BLaER1 (cell line): ENCODE measurements at regions not wholly inside any gene's neighbourhood (a gene's known extent, or its start where the extent isn't known, plus 50 kb on each side); places are given as distances from the start of the nearest gene placed in this dataset.
A peak's percentile ranks its signal among the peaks of the same experiment; 100 is the strongest.

Experiments used
- H3K27ac ChIP-seq: shearing (Covaris generic); formaldehyde crosslinking; 2 replicates; pipeline ENCODE4 v1.8.1; 2022
- H3K27me3 ChIP-seq: shearing (Covaris generic); formaldehyde crosslinking; 2 replicates; pipeline ENCODE4 v1.8.1; 2022
- H3K36me3 ChIP-seq: shearing (Covaris generic); formaldehyde crosslinking; 2 replicates; pipeline ENCODE4 v1.8.1; 2022
- H3K4me1 ChIP-seq: shearing (Covaris generic); formaldehyde crosslinking; 2 replicates; pipeline ENCODE4 v1.8.1; 2022
- H3K4me2 ChIP-seq: shearing (Covaris generic); formaldehyde crosslinking; 2 replicates; pipeline ENCODE4 v1.8.1; 2022
- H3K4me3 ChIP-seq: shearing (Covaris generic); formaldehyde crosslinking; 2 replicates; pipeline ENCODE4 v1.8.1; 2022
- H3K9ac ChIP-seq: shearing (Covaris generic); formaldehyde crosslinking; 2 replicates; pipeline ENCODE4 v1.8.1; 2022
- H3K9me3 ChIP-seq: shearing (Covaris generic); formaldehyde crosslinking; 2 replicates; pipeline ENCODE4 v1.8.1; 2022
- H4K20me1 ChIP-seq: shearing (Covaris generic); formaldehyde crosslinking; 2 replicates; pipeline ENCODE4 v1.8.1; 2022
- Cebpa-rat ChIP-seq: shearing (Covaris generic); IDR thresholded peaks from 2 replicates; pipeline ENCODE4 v1.8.1; 2022

DNA sequence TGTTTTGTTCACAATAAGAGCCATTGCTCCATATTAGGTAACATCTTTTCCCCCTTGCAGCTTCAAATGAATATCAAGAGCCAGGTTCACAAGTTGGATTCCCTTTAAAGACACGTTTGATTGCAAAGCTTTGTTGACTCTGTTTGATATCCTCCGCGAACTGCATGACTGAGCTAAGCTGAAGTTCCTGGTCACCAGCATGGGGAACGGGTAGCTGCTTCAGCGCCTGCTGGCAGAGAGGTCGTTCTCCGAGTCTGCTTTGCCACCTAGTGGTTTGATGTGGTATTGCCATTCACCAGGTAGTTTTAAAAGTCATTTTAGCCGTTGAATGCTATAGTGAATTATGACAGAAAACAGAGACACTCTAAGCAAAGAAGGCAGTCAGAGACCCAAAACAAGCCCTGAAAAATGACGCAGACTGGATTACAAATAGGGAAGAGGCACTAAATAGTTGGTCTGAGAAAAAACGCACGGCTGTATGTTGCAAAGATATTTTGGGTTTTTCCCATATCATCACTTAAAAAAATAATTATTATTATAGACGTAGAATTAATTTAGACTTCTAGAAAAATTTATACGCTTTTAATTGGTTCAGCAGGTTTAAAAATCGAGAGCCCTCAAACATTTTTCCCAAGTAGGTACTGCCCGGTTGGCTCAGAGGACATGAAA is 193.5 kb upstream of the FMN2 start:
- Histone ChIP-seq H3K4me2 (peak overlapping the region; percentile 22), H3K9ac (no peak overlapping the region), H3K27ac (no peak overlapping the region), H3K4me3 (no peak overlapping the region), H3K9me3 (no peaks in the 10 kb centered on the region), H3K4me1 (peaks cover 10% of the 10 kb centered on the region), H3K27me3 (no peaks in the 10 kb centered on the region), H4K20me1 (no peaks in the 10 kb centered on the region), H3K36me3 (no peaks in the 10 kb centered on the region)
- no peak for TF ChIP-seq Cebpa-rat

DNA sequence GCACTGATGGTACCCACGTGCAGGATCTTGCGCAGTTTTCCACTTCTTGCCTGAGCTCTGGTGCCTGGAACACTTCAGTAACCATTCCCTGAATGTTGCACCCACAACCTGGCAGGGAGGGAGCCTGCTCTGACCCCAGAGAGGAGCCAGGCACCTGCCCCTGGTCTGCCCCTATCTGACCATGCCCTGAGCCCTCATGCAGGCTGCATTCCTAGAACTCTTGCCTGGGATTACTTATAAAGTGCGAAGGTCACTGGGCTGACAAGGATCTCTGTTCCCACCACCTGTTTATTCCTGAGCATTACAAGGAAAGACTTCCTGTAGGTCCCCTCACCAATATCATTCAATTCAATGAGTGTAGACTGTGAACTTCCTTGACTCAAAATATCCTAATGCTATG is 191.9 kb upstream of the FMN2 start:
- H3K27me3 ChIP-seq = no peaks in the 10 kb centered on the region
- no peaks in the 10 kb centered on the region for H3K9me3 ChIP-seq
- H3K4me1 ChIP-seq = peaks cover 10% of the 10 kb centered on the region
- H4K20me1 ChIP-seq = no peaks in the 10 kb centered on the region
- H3K4me2 ChIP-seq = no peak overlapping the region
- no peak overlapping the region for H3K27ac ChIP-seq
- TF ChIP-seq Cebpa-rat = no peak
- no peak overlapping the region for H3K9ac ChIP-seq
- H3K4me3 ChIP-seq = no peak overlapping the region
- no peaks in the 10 kb centered on the region for H3K36me3 ChIP-seq

DNA sequence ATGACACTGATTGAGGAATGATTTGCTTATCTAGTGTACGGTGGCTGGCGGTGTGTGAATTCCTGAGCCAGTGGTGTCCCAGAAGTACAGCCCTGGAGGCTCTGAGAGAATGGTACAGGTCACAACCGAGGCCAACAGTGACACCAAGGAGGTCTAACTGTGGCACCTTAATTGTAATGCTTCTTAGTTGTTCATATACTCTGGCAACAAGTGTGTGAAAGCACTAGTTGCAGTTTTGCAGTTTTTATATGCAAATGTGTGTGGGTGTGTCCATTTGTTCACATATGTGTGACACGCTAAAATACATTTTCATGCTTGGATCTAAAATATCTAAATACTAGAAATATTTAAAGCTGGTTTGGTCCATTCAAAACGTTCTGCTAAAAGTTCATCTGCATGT is 185.3 kb upstream of the FMN2 start:
- no peaks in the 10 kb centered on the region for H3K9me3 ChIP-seq
- no peaks in the 10 kb centered on the region for H3K4me1 ChIP-seq
- H3K36me3 ChIP-seq = no peaks in the 10 kb centered on the region
- no peak overlapping the region for H3K4me2 ChIP-seq
- no peak overlapping the region for H3K4me3 ChIP-seq
- H3K9ac ChIP-seq = no peak overlapping the region
- no peaks in the 10 kb centered on the region for H3K27me3 ChIP-seq
- H4K20me1 ChIP-seq = no peaks in the 10 kb centered on the region
- no peak for TF ChIP-seq Cebpa-rat
- no peak overlapping the region for H3K27ac ChIP-seq

DNA sequence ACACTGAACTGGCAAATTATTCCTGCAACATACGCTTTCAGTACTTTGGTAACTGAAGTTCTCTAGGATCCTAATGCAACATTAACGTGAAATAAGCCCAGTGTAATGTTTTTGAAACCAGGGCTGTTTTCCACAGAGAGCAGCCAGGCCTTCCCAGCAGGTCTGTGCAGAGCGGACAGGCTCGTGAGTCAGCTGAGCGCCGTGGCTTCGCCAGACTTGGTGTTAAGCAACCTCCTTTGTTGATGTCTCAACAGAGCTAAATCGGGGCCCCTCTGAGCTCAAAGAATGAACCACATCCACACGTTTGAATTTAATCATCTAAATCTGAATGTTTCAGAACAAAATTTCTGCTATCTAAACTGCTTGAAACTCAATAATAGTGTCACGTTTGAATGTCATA is 181.8 kb upstream of the FMN2 start:
- no peak overlapping the region for H3K27ac ChIP-seq
- no peaks in the 10 kb centered on the region for H3K27me3 ChIP-seq
- no peaks in the 10 kb centered on the region for H3K36me3 ChIP-seq
- H3K9ac ChIP-seq = no peak overlapping the region
- H4K20me1 ChIP-seq = no peaks in the 10 kb centered on the region
- H3K4me3 ChIP-seq = no peak overlapping the region
- no peaks in the 10 kb centered on the region for H3K4me1 ChIP-seq
- no peaks in the 10 kb centered on the region for H3K9me3 ChIP-seq
- no peak overlapping the region for H3K4me2 ChIP-seq
- no peak for TF ChIP-seq Cebpa-rat

DNA sequence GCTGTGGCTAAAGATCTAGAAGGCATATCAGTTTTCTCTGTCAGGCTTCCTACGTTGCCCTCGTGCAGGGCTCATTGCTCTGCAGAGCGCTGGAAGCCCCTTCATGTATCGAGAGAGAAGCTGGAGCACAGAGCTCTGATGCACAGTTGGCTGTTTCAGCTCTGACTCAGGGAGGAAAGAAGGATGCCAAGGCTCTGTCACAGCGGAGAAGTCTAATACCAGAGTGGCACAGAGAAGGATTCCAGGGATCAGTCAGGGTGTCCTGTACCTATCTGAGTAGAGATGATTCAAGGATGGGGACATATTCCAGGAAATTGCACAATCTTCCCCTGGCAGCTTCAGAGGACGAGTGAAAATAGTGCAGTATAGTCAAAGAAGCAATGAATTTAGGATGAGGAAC is 179.2 kb upstream of the FMN2 start:
- no peaks in the 10 kb centered on the region for H3K4me1 ChIP-seq
- H3K27me3 ChIP-seq = no peaks in the 10 kb centered on the region
- no peaks in the 10 kb centered on the region for H3K9me3 ChIP-seq
- no peak overlapping the region for H3K4me2 ChIP-seq
- no peak overlapping the region for H3K9ac ChIP-seq
- H3K27ac ChIP-seq = no peak overlapping the region
- H4K20me1 ChIP-seq = no peaks in the 10 kb centered on the region
- TF ChIP-seq Cebpa-rat = no peak
- no peak overlapping the region for H3K4me3 ChIP-seq
- H3K36me3 ChIP-seq = no peaks in the 10 kb centered on the region

DNA sequence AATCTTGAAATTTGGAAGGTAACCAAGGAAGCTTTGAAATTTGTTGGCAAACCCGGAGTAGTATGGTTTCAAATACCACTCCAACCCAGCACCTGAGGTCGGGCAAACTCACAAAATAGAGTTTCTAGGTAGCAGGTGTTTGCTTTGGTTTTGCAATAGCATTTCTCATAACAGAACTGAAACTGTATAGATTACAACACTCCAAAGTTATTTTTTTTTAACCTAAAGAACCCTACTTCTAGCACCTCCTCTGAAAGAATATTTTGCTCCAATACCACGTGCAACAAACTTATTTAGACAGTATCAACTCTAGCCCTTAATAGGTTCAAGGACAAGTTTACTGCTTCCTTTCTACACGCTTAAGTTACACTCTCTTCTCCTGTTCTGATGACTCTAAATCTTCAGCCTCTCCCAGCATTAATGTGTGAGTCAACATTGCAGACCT is 178.5 kb upstream of the FMN2 start:
- no peak for TF ChIP-seq Cebpa-rat
- no peaks in the 10 kb centered on the region for H3K9me3 ChIP-seq
- H3K27me3 ChIP-seq = no peaks in the 10 kb centered on the region
- H4K20me1 ChIP-seq = no peaks in the 10 kb centered on the region
- H3K36me3 ChIP-seq = no peaks in the 10 kb centered on the region
- no peak overlapping the region for H3K27ac ChIP-seq
- no peak overlapping the region for H3K4me2 ChIP-seq
- no peak overlapping the region for H3K9ac ChIP-seq
- no peaks in the 10 kb centered on the region for H3K4me1 ChIP-seq
- no peak overlapping the region for H3K4me3 ChIP-seq

DNA sequence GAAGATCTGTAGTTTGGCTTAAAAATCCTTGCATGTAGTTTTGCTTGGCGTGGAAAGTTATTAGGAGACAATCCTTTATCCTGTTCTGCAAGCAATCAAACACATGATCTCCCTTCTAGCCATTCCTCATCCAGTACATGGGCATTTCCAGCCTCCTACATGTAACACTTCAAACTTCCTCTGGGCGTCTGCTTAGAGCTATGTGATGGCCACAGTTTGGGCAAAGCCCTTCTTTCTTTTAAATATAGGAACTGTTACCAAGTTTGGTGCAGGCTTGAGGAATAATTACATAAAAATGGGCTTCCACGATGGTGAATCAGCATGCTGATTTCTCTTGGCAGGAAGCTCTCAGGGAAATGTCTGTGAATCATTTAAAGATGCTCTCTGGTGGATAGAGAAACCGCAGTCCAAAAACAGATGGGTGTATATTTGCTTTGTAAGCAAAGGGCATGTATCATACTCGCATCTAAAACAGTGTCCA is 176.9 kb upstream of the FMN2 start:
- no peaks in the 10 kb centered on the region for H3K27me3 ChIP-seq
- TF ChIP-seq Cebpa-rat = no peak
- H3K4me3 ChIP-seq = no peak overlapping the region
- H3K9ac ChIP-seq = no peak overlapping the region
- no peak overlapping the region for H3K4me2 ChIP-seq
- no peaks in the 10 kb centered on the region for H3K36me3 ChIP-seq
- no peaks in the 10 kb centered on the region for H3K9me3 ChIP-seq
- H3K27ac ChIP-seq = no peak overlapping the region
- H3K4me1 ChIP-seq = no peaks in the 10 kb centered on the region
- no peaks in the 10 kb centered on the region for H4K20me1 ChIP-seq

DNA sequence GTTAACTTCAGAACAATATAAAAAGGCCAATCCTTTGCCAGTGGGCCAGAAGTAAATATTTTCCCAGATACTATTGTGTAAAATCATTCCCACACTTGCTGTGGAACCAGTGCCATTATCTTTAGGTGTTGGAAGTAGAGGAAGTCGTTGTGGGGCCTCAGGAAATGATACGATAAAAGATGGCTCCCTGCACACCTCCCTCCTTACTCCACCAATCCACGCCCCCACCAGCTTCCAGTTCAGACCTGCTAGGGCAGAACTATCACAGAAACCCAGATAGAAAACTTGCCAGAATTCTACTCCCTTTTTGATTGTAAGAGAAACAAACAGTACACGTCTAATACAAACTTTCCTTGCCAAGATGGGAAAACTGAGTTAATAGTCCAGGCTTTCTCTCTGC is 173.0 kb upstream of the FMN2 start:
- Histone ChIP-seq H3K4me3 (no peak overlapping the region), H3K4me1 (no peaks in the 10 kb centered on the region), H4K20me1 (no peaks in the 10 kb centered on the region), H3K36me3 (no peaks in the 10 kb centered on the region), H3K4me2 (no peak overlapping the region), H3K27ac (no peak overlapping the region), H3K9me3 (no peaks in the 10 kb centered on the region), H3K27me3 (no peaks in the 10 kb centered on the region), H3K9ac (no peak overlapping the region)
- no peak for TF ChIP-seq Cebpa-rat

DNA sequence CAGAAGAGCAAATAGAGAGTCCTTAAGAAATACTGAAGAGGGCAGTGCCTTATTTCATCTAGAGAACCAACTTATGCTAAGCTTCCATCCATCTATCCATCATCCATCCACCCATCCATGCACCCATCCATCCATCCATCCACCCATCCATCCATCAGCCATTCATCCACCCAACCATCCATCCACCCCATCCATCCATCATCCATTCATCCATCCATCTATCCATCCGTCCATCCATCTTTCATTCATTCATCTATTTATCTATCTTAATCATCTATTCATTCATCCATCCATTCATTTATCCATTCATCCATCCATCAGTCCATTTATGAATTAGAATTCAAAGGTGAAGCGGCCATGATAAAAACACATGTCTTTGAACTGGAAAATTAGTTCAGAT is 171.5 kb upstream of the FMN2 start:
- H3K4me2 ChIP-seq = no peak overlapping the region
- H3K27me3 ChIP-seq = no peaks in the 10 kb centered on the region
- H3K27ac ChIP-seq = no peak overlapping the region
- no peak overlapping the region for H3K9ac ChIP-seq
- H3K36me3 ChIP-seq = no peaks in the 10 kb centered on the region
- TF ChIP-seq Cebpa-rat = no peak
- no peaks in the 10 kb centered on the region for H4K20me1 ChIP-seq
- H3K9me3 ChIP-seq = peaks cover 12% of the 10 kb centered on the region
- no peaks in the 10 kb centered on the region for H3K4me1 ChIP-seq
- H3K4me3 ChIP-seq = no peak overlapping the region

DNA sequence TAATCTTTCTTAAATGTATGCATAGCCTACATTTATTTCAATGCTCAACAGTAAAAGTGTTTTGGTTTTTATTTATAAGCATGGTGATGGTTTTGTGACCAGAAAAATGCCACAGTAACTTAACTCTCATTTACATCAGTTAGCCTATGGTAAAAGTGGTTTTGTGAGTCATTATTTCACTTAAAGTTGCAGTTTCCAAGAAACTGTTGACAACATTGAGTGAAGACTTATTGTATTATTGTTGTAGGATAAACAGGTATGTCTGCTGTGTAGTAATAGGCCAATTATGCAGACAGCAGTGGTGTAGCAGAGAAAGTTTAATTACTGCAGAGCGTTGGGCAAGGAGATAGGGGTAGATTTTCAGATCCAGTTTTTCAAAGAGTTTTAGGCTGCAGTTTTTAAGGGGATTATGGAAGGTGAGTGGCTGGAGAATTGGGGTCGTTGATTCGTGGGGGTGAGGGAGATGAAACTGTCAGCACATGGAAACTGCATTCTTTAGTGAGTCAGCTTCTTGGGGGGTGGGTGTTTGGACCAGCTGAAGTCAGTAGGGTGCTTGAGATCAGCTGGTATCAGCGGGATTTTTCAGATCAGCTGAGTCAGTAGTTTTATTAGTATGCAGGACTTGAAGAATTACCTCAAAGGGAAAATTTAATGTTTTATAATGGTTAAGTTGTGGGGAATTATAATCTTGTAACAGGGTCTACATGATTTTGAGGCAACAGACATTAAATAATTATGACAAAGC is 168.7 kb upstream of the FMN2 start:
- Histone ChIP-seq H3K4me1 (no peaks in the 10 kb centered on the region), H3K36me3 (no peaks in the 10 kb centered on the region)
- no peak for TF ChIP-seq Cebpa-rat

More for the DNA sequence above, 168.7 kb upstream of the FMN2 start:
- H4K20me1 ChIP-seq = no peaks in the 10 kb centered on the region
- H3K4me2 ChIP-seq = no peak overlapping the region
- no peak overlapping the region for H3K4me3 ChIP-seq
- H3K9me3 ChIP-seq = peaks cover 15% of the 10 kb centered on the region
- H3K9ac ChIP-seq = no peak overlapping the region
- H3K27me3 ChIP-seq = no peaks in the 10 kb centered on the region
- H3K27ac ChIP-seq = no peak overlapping the region
